GM20000 (cell line): ENCODE measurements at regions not wholly inside any gene's neighbourhood (a gene's known extent, or its start where the extent isn't known, plus 50 kb on each side); places are given as distances from the start of the nearest gene placed in this dataset.

Experiments
- DNase-seq: peaks from one replicate; pipeline ENCODE4 v3.0.0; 2012; ENCODE audit warnings: low spot score
- TF ChIP-seq, protein P1 (sequence below): IDR thresholded peaks from 2 replicates; pipeline ENCODE4 v1.5.1; 2012; ENCODE audit warnings: mild to moderate bottlenecking, control low read depth; ENCODE audit errors: extremely low read depth, missing control alignments

DNA sequence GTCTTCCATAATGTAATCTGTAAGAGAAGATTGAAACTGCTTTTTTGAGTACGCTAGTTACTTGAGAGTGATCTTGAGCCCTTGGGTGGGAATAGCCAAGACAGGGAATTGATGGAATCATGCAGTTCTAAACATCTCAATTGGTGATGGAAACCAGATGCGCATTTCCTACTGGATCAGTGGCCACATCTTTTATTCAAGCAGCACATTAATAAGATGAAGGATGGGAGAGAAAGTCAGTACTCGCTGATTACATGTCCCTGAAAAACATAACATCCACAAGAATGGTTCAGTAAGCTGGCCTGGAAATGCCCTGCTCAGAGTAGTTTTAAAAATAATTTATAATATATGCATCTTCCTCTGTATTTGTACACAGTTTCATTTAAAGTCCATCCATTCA, 833.8 kb downstream of the JRKL start:
- TF ChIP-seq, protein P1, sequence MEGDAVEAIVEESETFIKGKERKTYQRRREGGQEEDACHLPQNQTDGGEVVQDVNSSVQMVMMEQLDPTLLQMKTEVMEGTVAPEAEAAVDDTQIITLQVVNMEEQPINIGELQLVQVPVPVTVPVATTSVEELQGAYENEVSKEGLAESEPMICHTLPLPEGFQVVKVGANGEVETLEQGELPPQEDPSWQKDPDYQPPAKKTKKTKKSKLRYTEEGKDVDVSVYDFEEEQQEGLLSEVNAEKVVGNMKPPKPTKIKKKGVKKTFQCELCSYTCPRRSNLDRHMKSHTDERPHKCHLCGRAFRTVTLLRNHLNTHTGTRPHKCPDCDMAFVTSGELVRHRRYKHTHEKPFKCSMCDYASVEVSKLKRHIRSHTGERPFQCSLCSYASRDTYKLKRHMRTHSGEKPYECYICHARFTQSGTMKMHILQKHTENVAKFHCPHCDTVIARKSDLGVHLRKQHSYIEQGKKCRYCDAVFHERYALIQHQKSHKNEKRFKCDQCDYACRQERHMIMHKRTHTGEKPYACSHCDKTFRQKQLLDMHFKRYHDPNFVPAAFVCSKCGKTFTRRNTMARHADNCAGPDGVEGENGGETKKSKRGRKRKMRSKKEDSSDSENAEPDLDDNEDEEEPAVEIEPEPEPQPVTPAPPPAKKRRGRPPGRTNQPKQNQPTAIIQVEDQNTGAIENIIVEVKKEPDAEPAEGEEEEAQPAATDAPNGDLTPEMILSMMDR: no peak
- DNase-seq: no peak

- TF ChIP-seq, protein P1: no peak
- no peak for DNase-seq
Observed at GRCh38 chr11:97224396-97224795, 834.6 kb downstream of the JRKL start.

GRCh38 chr11:97225794-97226193, 836.0 kb downstream of the JRKL start:
- TF ChIP-seq, protein P1: no peak
- DNase-seq: no peak

DNA sequence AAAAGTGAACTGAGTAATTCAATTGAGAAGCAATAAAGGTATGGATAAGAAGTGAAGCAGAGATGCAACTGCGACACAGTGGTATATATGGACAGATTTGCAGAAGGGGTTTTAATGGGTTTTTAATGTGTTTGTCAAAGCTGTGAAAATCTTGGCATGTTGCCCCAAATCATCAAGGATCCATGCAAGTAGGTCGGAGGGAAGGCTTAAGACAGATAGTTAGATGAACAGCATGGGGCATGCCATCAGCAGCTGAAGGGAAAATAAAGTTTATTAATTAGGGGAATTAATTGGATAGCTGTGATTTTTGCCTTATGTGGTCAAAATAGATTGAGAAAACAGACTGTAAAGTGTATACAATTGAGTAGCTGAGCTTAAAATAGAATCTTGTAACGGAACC, 840.1 kb downstream of the JRKL start:
- TF ChIP-seq, protein P1: no peak
- DNase-seq: no peak

DNA sequence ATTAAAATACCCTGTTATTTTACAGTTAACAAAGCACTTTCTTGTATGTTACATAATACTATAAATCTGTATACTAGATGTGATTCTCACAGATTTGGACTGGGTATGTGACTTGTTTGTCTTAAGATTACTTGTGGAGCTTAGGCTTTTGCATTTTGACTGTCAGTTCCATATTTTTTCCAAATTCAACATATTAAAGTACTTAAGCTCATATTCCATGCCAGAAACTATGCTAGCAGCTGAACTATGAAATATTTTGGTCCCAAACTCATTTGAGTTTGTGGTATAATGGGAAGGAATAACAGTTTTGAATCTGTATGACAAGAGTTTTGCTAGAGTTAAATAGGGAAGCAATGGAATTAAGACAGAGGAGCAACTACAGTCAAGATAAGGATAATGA, 841.4 kb downstream of the JRKL start:
- TF ChIP-seq, protein P1: no peak
- DNase-seq: no peak

- TF ChIP-seq, protein P1: no peak
- DNase-seq: no peak
Observed at GRCh38 chr11:97234016-97234415, 844.2 kb downstream of the JRKL start.

DNA sequence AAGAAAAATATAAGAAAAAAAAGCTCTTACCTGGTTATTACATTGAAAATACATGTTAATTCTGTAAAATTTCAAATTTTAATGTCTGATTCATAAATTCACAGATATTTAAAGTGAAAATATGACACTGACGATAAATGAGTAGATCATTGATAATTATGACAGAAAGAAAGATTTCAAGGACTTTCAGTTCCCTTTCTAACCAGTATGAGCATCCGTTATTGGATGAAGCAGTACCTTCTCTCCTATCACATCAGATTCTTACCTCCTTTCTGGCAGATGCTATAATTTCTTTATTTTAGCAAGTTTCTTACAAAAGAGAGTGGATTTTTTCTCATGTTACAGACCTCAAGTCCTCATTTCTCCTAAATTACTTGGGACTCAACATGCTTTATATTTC, 847.3 kb downstream of the JRKL start:
- no peak for DNase-seq
- TF ChIP-seq, protein P1: no peak

DNA sequence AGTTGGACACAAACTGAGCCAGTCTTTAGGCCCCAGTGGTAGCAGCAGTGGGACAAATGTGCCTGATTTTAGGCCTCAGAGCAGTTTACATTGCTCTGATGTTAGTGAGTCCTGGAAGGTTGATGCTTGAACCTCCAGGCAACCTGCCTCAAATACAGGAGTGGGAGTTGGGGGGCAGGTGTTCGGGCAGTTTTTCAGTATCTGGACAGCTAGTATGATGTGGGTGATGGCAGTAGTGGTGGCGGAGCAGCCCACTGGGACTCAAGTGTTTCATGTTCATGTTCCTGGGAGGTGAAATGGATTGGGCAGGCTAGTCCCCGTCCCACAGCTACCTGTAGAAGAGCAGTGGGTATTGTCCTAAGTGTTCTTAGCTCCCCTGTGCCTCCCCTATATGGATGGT, 857.8 kb downstream of the JRKL start:
- TF ChIP-seq, protein P1: no peak

More for the DNA sequence above, 857.8 kb downstream of the JRKL start:
- DNase-seq: no peak
